ENCODE measurements at regions not wholly inside any gene's neighbourhood (a gene's known extent, or its start where the extent isn't known, plus 50 kb on each side); places are given as distances from the start of the nearest gene placed in this dataset.
A peak's percentile ranks its signal among the peaks of the same experiment; 100 is the strongest.

DNA sequence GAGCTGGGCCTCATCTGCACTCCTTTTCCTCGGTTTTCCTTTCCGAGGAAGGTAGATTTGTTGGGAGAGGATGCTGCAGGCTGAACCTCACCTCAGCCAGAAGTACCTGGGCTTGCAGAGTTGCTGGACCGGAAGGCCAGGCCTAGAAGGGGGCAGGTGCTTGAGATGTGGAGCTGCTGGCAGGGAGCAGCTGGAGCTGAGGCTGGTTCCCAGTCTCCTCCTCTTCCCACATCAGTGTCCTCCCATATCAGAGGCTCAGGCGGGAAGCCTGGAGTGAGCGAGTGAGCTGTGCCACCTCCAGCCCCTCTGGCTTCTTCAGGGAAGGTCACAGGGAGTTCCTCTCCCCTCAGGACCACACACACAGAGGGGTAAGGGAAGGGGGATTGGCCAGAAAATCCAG lies 259.4 kb downstream of the GADD45G start:
- Histone ChIP-seq H3K4me1 (ENCODE audit: control insufficient read depth, insufficient read depth, low read length) (no peaks in the 10 kb centered on the region), H3K9me3 (replicated peaks; ENCODE audit: control insufficient read depth, insufficient read depth, low read length) (no peaks in the 10 kb centered on the region), H3K36me3 (ENCODE audit: control insufficient read depth in 2 of 2, insufficient read depth in 2 of 2, low read length in 1 of 2) (no peaks in the 10 kb centered on the region), H3K9ac (ENCODE audit: control insufficient read depth, insufficient read depth, low read length) (no peak overlapping the region), H3K27ac (ENCODE audit: control insufficient read depth, insufficient read depth) (no peak overlapping the region), H3K79me2 (ENCODE audit: control insufficient read depth, insufficient read depth, low read length) (no peaks in the 10 kb centered on the region), H2AFZ (ENCODE audit: control insufficient read depth, low read depth, low read length) (no peak overlapping the region), H3K4me2 (ENCODE audit: control insufficient read depth, insufficient read depth) (no peak overlapping the region), H4K20me1 (ENCODE audit: control insufficient read depth, insufficient read depth) (no peaks in the 10 kb centered on the region), H3K4me3 (no peak overlapping the region), H3K27me3 (replicated peaks in 1 of 2; ENCODE audit: control insufficient read depth in 2 of 2, insufficient read depth in 2 of 2, low read length in 1 of 2) (no peaks in the 10 kb centered on the region; a peak in 1 of 4 replicates)
- FAIRE-seq (no peak), DNase-seq (ENCODE audit: low read depth, low spot score) (no peak), ATAC-seq (no peak)
- TF ChIP-seq, protein P1, sequence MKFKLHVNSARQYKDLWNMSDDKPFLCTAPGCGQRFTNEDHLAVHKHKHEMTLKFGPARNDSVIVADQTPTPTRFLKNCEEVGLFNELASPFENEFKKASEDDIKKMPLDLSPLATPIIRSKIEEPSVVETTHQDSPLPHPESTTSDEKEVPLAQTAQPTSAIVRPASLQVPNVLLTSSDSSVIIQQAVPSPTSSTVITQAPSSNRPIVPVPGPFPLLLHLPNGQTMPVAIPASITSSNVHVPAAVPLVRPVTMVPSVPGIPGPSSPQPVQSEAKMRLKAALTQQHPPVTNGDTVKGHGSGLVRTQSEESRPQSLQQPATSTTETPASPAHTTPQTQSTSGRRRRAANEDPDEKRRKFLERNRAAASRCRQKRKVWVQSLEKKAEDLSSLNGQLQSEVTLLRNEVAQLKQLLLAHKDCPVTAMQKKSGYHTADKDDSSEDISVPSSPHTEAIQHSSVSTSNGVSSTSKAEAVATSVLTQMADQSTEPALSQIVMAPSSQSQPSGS (IDR thresholded peaks at IDR 0.05; ENCODE audit: low read length), result no peak
- TF ChIP-seq GATAD2B (conservative IDR thresholded peaks at IDR 0.05; ENCODE audit: low read depth), result 0 out of 2 replicates have a peak, but pooled peaks have one; percentile 8
- intact Hi-C loops (cut with micrococcal nuclease; ENCODE audit: unreplicated experiment), result no loop called here
- ChIA-PET SMC1A (ENCODE audit: uncharacterized antibody, unreplicated experiment) (interaction anchor here (1.0 to 1.4 kb wide), 2 partner anchors 48 to 249 kb away, joined by 3 to 5 read pairs; no protein-coding TSS in a partner anchor), CTCF (no interaction called here), RAD21 (ENCODE audit: unreplicated experiment) (interaction anchor here (1.2 to 1.3 kb wide), 2 partner anchors 9 to 121 kb away, joined by 3 read pairs; no protein-coding TSS in a partner anchor), POLR2A (no interaction called here)
- WGBS (ENCODE audit: insufficient coverage, insufficient replicate concordance, low lambda C conversion rate, missing lambda C conversion rate), result 25% methylated on average over 5 of the region's 5 CpGs
- no TSS peak for BruUV-seq (replicated peaks)
- in situ Hi-C loops (cut with MboI), result no loop called here

DNA sequence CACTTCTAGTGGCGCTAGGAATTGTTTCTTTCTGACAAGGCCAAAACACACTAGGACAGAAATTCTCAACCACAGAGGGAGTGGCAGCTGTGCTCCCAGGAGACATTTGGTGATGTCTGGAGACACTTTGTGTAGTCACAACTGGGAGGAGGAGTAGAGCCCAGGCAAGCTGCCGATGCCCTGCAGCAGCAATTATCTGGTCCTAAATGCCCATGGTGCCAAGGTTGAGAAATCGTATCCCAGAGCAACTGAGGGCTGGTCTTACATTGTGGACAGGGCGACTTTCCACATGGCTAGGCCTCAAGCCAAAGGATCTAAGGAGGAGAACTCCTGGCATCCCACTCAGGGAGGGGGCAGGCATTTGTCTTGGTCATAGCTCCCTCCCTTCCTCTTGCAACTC lies 259.9 kb downstream of the GADD45G start:
- H3K27ac ChIP-seq (ENCODE audit: control insufficient read depth, insufficient read depth), result no peak overlapping the region
- RAD21 ChIA-PET (ENCODE audit: unreplicated experiment), result interaction anchor here (1.2 kb wide), 1 partner anchor 9 kb away, joined by 3 read pairs; no protein-coding TSS in a partner anchor
- 0% methylated on average over 4 of the region's 4 CpGs for WGBS (ENCODE audit: insufficient coverage, insufficient replicate concordance, low lambda C conversion rate, missing lambda C conversion rate)
- in situ Hi-C loops (cut with MboI) (no loop called here), intact Hi-C loops (cut with micrococcal nuclease; ENCODE audit: unreplicated experiment) (no loop called here)
- H2AFZ ChIP-seq (ENCODE audit: control insufficient read depth, low read depth, low read length), result no peak overlapping the region
- ATAC-seq, result no peak
- CTCF ChIA-PET, result no interaction called here
- no peak overlapping the region for H3K9ac ChIP-seq (ENCODE audit: control insufficient read depth, insufficient read depth, low read length)
- H4K20me1 ChIP-seq (ENCODE audit: control insufficient read depth, insufficient read depth), result no peaks in the 10 kb centered on the region
- FAIRE-seq, result no peak
- no peak for DNase-seq (ENCODE audit: low read depth, low spot score)
- BruUV-seq (replicated peaks), result no TSS peak
- no peak for TF ChIP-seq CBX5 (IDR thresholded peaks at IDR 0.05; ENCODE audit: low read depth)
- peak; percentile 31 for TF ChIP-seq MEF2B (IDR thresholded peaks at IDR 0.05; ENCODE audit: partially characterized antibody, poor library complexity, severe bottlenecking)
- no peak for TF ChIP-seq MTA3 (IDR thresholded peaks at IDR 0.05; ENCODE audit: borderline replicate concordance, low read length)
- TF ChIP-seq FOXK2 (IDR thresholded peaks at IDR 0.05), result no peak
- TF ChIP-seq SUPT20H (IDR thresholded peaks at IDR 0.05; ENCODE audit: borderline replicate concordance, control insufficient read depth, low read depth, low read length), result no peak
- no peak for TF ChIP-seq MYC (IDR thresholded peaks at IDR 0.05; ENCODE audit: insufficient read depth, insufficient read length, insufficient replicate concordance, low read length, severe bottlenecking)
- no peak for TF ChIP-seq POLR2A (IDR thresholded peaks at IDR 0.05; ENCODE audit: low read depth, low read length)
- TF ChIP-seq, protein P2, sequence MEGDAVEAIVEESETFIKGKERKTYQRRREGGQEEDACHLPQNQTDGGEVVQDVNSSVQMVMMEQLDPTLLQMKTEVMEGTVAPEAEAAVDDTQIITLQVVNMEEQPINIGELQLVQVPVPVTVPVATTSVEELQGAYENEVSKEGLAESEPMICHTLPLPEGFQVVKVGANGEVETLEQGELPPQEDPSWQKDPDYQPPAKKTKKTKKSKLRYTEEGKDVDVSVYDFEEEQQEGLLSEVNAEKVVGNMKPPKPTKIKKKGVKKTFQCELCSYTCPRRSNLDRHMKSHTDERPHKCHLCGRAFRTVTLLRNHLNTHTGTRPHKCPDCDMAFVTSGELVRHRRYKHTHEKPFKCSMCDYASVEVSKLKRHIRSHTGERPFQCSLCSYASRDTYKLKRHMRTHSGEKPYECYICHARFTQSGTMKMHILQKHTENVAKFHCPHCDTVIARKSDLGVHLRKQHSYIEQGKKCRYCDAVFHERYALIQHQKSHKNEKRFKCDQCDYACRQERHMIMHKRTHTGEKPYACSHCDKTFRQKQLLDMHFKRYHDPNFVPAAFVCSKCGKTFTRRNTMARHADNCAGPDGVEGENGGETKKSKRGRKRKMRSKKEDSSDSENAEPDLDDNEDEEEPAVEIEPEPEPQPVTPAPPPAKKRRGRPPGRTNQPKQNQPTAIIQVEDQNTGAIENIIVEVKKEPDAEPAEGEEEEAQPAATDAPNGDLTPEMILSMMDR (IDR thresholded peaks at IDR 0.05 in 2 of 3, conservative IDR thresholded peaks at IDR 0.05 in 1 of 3; ENCODE audit: control insufficient read depth in 2 of 3, extremely low read depth in 1 of 3, insufficient read depth in 1 of 3, low read depth in 3 of 3, low read length in 3 of 3), result no peak
- no peak overlapping the region for H3K4me3 ChIP-seq
- no peaks in the 10 kb centered on the region for H3K9me3 ChIP-seq (replicated peaks; ENCODE audit: control insufficient read depth, insufficient read depth, low read length)
- no peaks in the 10 kb centered on the region for H3K79me2 ChIP-seq (ENCODE audit: control insufficient read depth, insufficient read depth, low read length)
- SMC1A ChIA-PET (ENCODE audit: uncharacterized antibody, unreplicated experiment), result interaction anchor here (1.0 to 1.4 kb wide), 2 partner anchors 49 to 249 kb away, joined by 3 to 5 read pairs; no protein-coding TSS in a partner anchor
- H3K27me3 ChIP-seq (replicated peaks in 1 of 2; ENCODE audit: control insufficient read depth in 2 of 2, insufficient read depth in 2 of 2, low read length in 1 of 2), result no peaks in the 10 kb centered on the region
- H3K36me3 ChIP-seq (ENCODE audit: control insufficient read depth in 2 of 2, insufficient read depth in 2 of 2, low read length in 1 of 2), result no peaks in the 10 kb centered on the region
- H3K4me2 ChIP-seq (ENCODE audit: control insufficient read depth, insufficient read depth), result no peak overlapping the region
- no peaks in the 10 kb centered on the region for H3K4me1 ChIP-seq (ENCODE audit: control insufficient read depth, insufficient read depth, low read length)
- POLR2A ChIA-PET, result no interaction called here
